Neural cell (in vitro differentiated cells): ENCODE measurements at regions not wholly inside any gene's neighbourhood (a gene's known extent, or its start where the extent isn't known, plus 50 kb on each side); places are given as distances from the start of the nearest gene placed in this dataset.

ENCODE experiments used
- H2AFZ ChIP-seq: fragments of 200-600, 300-800 bp; sonication (generic), shearing (Covaris generic); 2 replicates; pipeline ENCODE4 v1.6.0; 2014; ENCODE audit warnings: low read depth, mild to moderate bottlenecking, antibody characterized with exemption, low read length, moderate library complexity
- H3F3A ChIP-seq: fragments of 200-600 bp; shearing (Covaris generic); 2 replicates; pipeline ENCODE4 v1.6.1; 2016; ENCODE audit warnings: mild to moderate bottlenecking, moderate library complexity, mixed read lengths, antibody characterized with exemption, low read length; ENCODE audit not compliant: insufficient read depth, poor library complexity, severe bottlenecking
- H3K27ac ChIP-seq: fragments of 200-600, 300-800 bp; sonication (generic), shearing (Covaris generic); 2 replicates; pipeline ENCODE4 v1.5.1; 2014; ENCODE audit warnings: mild to moderate bottlenecking, low read length, moderate library complexity
- H3K27me3 ChIP-seq: fragments of 300-800, 200-600 bp; sonication (generic), shearing (Covaris generic); 2 replicates; pipeline ENCODE4 v1.6.0; 2014; ENCODE audit warnings: mild to moderate bottlenecking, low read depth, low read length, moderate library complexity; ENCODE audit not compliant: insufficient read depth
- H3K36me3 ChIP-seq: fragments of 300-800, 200-600 bp; sonication (generic), shearing (Covaris generic); 2 replicates; pipeline ENCODE4 v1.5.1; 2014; ENCODE audit warnings: mild to moderate bottlenecking, antibody characterized with exemption, low read length, moderate library complexity; ENCODE audit not compliant: insufficient read depth
- H3K4me2 ChIP-seq: fragments of 300-800, 200-600 bp; sonication (generic), shearing (Covaris generic); 2 replicates; pipeline ENCODE4 v1.6.0; 2014; ENCODE audit warnings: mild to moderate bottlenecking, low read length
- H3K4me3 ChIP-seq: fragments of 300-800, 200-600 bp; sonication (generic), shearing (Covaris generic); 2 replicates; pipeline ENCODE4 v1.5.1; 2014; ENCODE audit warnings: mild to moderate bottlenecking, low read length, moderate library complexity
- H3K79me2 ChIP-seq: fragments of 200-600 bp; shearing (Covaris generic); replicated peaks from 2 replicates; pipeline ENCODE4 v1.6.0; 2014; ENCODE audit warnings: mild to moderate bottlenecking, low read length, moderate library complexity; ENCODE audit not compliant: insufficient read depth
- H3K9ac ChIP-seq: fragments of 300-800, 200-600 bp; sonication (generic), shearing (Covaris generic); 2 replicates; pipeline ENCODE4 v1.6.1; 2016; ENCODE audit warnings: mild to moderate bottlenecking, low read length, mixed read lengths
- H3K9me2 ChIP-seq: fragments of 200-600 bp; shearing (Covaris generic); 2 replicates; pipeline ENCODE4 v1.6.1; 2016; ENCODE audit warnings: mild to moderate bottlenecking, low read length, mixed read lengths; ENCODE audit not compliant: insufficient read depth
- H3K9me3 ChIP-seq: fragments of 200-600, 300-800 bp; sonication (generic), shearing (Covaris generic); 2 replicates; pipeline ENCODE4 v1.6.1; 2016; ENCODE audit warnings: mild to moderate bottlenecking, mixed run types, low read length, moderate library complexity, mixed read lengths
- H4K20me1 ChIP-seq: fragments of 200-600 bp; shearing (Covaris generic); 2 replicates; pipeline ENCODE4 v1.6.1; 2016; ENCODE audit warnings: mild to moderate bottlenecking, mixed run types; ENCODE audit not compliant: insufficient read depth
- EP300 ChIP-seq: fragments of 450-650 bp; conservative IDR thresholded peaks from 2 replicates; pipeline ENCODE4 v1.6.1; 2014; ENCODE audit warnings: antibody characterized with exemption, mild to moderate bottlenecking, moderate library complexity; ENCODE audit not compliant: poor library complexity, severe bottlenecking
- EZH2 ChIP-seq: fragments of 200-600, 300-800 bp; shearing (Covaris generic), sonication (generic); IDR thresholded peaks from 2 replicates; pipeline ENCODE4 v1.6.1; 2014; ENCODE audit warnings: antibody characterized with exemption, low read length, borderline replicate concordance, mild to moderate bottlenecking; ENCODE audit not compliant: insufficient read depth, poor library complexity, severe bottlenecking
- MXI1 ChIP-seq: fragments of 450-650 bp; conservative IDR thresholded peaks from 2 replicates; pipeline ENCODE4 v1.6.1; 2014; ENCODE audit warnings: antibody characterized with exemption, mild to moderate bottlenecking; ENCODE audit not compliant: poor library complexity, severe bottlenecking
- POLR2AphosphoS5 ChIP-seq: IDR thresholded peaks from 2 replicates; pipeline ENCODE4 v1.6.1; 2012
- RAD21 ChIP-seq: fragments of 450-650 bp; conservative IDR thresholded peaks from 2 replicates; pipeline ENCODE4 v1.6.1; 2014; ENCODE audit warnings: antibody characterized with exemption, mild to moderate bottlenecking, moderate library complexity
- SMC3 ChIP-seq: fragments of 450-650 bp; conservative IDR thresholded peaks from 2 replicates; pipeline ENCODE4 v1.6.1; 2014; ENCODE audit warnings: antibody characterized with exemption, mild to moderate bottlenecking, moderate library complexity; ENCODE audit not compliant: poor library complexity
- TAF1 ChIP-seq: IDR thresholded peaks from 2 replicates; pipeline ENCODE4 v1.6.1; 2012; ENCODE audit warnings: low read depth
- TF ChIP-seq, protein P1 (sequence below): fragments of 450-650 bp; IDR thresholded peaks from 2 replicates; pipeline ENCODE4 v1.5.1; 2014; ENCODE audit warnings: antibody characterized with exemption, mild to moderate bottlenecking, moderate library complexity; ENCODE audit not compliant: poor library complexity, severe bottlenecking
- TF ChIP-seq, protein P2 (sequence below): IDR thresholded peaks from 2 replicates; pipeline ENCODE4 v1.6.1; 2012; ENCODE audit warnings: borderline replicate concordance

DNA sequence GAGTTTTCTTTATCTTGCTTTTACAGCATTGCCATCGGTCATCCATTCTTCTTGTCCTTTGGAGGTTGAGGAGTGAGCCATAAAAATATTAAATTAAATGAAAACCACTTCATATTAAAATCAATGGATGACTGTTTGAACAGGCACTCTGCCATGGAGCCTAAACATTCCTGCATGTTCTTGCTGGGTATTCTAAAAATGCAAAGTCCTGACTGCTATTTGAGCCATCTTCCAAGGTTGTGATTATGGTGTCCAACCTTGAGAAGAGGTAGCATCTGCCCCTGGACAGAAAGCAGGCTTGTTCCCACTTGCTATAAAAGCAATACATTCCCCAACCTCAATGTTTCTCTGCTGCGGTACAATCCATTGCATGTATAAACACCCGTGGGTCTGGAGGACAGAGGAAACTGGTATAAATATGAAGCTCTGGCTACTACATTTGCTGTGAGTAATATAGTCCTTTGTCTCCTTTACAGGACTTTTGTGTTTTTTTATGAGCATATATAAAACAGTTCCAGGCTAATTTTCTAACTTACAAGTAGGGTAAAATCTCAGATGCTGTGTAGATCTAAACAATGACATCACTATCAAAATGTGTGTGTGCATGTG lies 70.9 kb upstream of the FAT4 start:
- H3K4me2 ChIP-seq = no peak overlapping the region
- H3K9me3 ChIP-seq = no peaks in the 10 kb centered on the region
- TF ChIP-seq EZH2 (no peak), SMC3 (no peak), POLR2AphosphoS5 (no peak), RAD21 (no peak), MXI1 (no peak), EP300 (no peak), TAF1 (no peak)
- TF ChIP-seq, protein P1, sequence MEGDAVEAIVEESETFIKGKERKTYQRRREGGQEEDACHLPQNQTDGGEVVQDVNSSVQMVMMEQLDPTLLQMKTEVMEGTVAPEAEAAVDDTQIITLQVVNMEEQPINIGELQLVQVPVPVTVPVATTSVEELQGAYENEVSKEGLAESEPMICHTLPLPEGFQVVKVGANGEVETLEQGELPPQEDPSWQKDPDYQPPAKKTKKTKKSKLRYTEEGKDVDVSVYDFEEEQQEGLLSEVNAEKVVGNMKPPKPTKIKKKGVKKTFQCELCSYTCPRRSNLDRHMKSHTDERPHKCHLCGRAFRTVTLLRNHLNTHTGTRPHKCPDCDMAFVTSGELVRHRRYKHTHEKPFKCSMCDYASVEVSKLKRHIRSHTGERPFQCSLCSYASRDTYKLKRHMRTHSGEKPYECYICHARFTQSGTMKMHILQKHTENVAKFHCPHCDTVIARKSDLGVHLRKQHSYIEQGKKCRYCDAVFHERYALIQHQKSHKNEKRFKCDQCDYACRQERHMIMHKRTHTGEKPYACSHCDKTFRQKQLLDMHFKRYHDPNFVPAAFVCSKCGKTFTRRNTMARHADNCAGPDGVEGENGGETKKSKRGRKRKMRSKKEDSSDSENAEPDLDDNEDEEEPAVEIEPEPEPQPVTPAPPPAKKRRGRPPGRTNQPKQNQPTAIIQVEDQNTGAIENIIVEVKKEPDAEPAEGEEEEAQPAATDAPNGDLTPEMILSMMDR = no peak
- TF ChIP-seq, protein P2, sequence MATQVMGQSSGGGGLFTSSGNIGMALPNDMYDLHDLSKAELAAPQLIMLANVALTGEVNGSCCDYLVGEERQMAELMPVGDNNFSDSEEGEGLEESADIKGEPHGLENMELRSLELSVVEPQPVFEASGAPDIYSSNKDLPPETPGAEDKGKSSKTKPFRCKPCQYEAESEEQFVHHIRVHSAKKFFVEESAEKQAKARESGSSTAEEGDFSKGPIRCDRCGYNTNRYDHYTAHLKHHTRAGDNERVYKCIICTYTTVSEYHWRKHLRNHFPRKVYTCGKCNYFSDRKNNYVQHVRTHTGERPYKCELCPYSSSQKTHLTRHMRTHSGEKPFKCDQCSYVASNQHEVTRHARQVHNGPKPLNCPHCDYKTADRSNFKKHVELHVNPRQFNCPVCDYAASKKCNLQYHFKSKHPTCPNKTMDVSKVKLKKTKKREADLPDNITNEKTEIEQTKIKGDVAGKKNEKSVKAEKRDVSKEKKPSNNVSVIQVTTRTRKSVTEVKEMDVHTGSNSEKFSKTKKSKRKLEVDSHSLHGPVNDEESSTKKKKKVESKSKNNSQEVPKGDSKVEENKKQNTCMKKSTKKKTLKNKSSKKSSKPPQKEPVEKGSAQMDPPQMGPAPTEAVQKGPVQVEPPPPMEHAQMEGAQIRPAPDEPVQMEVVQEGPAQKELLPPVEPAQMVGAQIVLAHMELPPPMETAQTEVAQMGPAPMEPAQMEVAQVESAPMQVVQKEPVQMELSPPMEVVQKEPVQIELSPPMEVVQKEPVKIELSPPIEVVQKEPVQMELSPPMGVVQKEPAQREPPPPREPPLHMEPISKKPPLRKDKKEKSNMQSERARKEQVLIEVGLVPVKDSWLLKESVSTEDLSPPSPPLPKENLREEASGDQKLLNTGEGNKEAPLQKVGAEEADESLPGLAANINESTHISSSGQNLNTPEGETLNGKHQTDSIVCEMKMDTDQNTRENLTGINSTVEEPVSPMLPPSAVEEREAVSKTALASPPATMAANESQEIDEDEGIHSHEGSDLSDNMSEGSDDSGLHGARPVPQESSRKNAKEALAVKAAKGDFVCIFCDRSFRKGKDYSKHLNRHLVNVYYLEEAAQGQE = no peak

DNA sequence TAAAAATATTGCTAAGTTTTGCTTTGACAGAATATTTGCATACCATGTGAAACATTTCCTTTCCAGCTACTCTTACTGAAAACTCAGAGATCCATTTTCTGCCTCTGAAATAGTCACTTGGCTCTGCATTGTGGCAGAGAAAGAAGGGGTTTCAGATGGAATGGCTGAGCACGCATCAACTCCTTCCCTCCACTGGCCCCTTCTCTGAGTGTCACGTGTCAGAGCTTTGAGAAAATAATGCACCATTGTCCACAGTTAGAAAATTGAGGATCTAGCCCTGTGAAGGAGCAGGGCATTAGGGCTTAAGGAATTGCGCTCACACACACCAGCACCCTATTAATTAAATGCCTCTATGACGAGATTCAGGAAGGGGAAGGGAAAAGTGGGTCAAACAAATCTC lies 78.8 kb upstream of the FAT4 start:
- no peaks in the 10 kb centered on the region for H3K9me3 ChIP-seq
- H4K20me1 ChIP-seq = no peaks in the 10 kb centered on the region
- no peaks in the 10 kb centered on the region for H3K9me2 ChIP-seq
- no peaks in the 10 kb centered on the region for H3K27me3 ChIP-seq
- H3K4me2 ChIP-seq = no peak overlapping the region
- no peak overlapping the region for H3K27ac ChIP-seq
- H3K36me3 ChIP-seq = no peaks in the 10 kb centered on the region
- TF ChIP-seq EP300 (no peak), MXI1 (no peak), SMC3 (no peak), RAD21 (no peak), TAF1 (no peak), POLR2AphosphoS5 (no peak), EZH2 (no peak)
- TF ChIP-seq, protein P2 = no peak
- TF ChIP-seq, protein P1 = no peak
- no peaks in the 10 kb centered on the region for H3K79me2 ChIP-seq
- no peak overlapping the region for H3K9ac ChIP-seq
- H3K4me3 ChIP-seq = no peak overlapping the region
- H3F3A ChIP-seq = no peaks in the 10 kb centered on the region
- no peak overlapping the region for H2AFZ ChIP-seq

More for the DNA sequence above, 70.9 kb upstream of the FAT4 start:
- Histone ChIP-seq H4K20me1 (no peaks in the 10 kb centered on the region), H3K36me3 (no peaks in the 10 kb centered on the region), H3K79me2 (no peaks in the 10 kb centered on the region), H3F3A (no peaks in the 10 kb centered on the region), H3K27me3 (no peaks in the 10 kb centered on the region), H2AFZ (no peak overlapping the region), H3K4me3 (no peak overlapping the region), H3K27ac (no peak overlapping the region), H3K9ac (no peak overlapping the region), H3K9me2 (no peaks in the 10 kb centered on the region)
